ENCODE measurements at regions not wholly inside any gene's neighbourhood (a gene's known extent, or its start where the extent isn't known, plus 50 kb on each side); places are given as distances from the start of the nearest gene placed in this dataset.
"Not testable (repeated sequence)": the region's sequence is repeated elsewhere in the genome, so short reads cannot be mapped to it uniquely, and the experiment has no call there.

DNA sequence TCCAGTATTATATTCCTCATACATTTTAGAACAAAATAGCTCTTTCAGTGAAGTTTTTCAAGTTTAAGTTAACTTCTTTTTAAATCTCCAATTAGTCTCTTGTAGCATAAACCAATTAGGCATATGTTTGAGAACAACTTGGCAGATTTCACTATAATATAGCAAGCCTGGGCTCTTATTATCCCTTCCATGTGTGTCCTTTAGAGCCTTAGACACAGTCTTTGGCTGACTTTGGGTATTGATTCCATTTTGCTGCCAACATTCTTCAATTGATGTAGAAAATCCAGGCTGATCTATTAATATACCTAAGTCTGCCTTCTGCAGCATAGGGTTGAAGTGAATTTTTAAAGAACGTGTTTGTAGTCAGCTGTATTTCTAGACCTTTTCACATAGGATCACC lies 179.1 kb upstream of the RPRM start:
- no CpG with 5 or more reads among the region's 1 CpG for WGBS (ENCODE audit: extremely low coverage, insufficient coverage, insufficient read length)
- no peaks in the 10 kb centered on the region for H3K4me1 ChIP-seq (ENCODE audit: control insufficient read depth in 1 of 2, insufficient read depth in 2 of 2, low read length in 2 of 2)
- no peaks in the 10 kb centered on the region for H3K79me1 ChIP-seq (ENCODE audit: low read length)
- no peak overlapping the region for H3K14ac ChIP-seq (ENCODE audit: low read length)
- H2BK120ac ChIP-seq (ENCODE audit: insufficient read depth, low read length, poor library complexity) = no peak overlapping the region
- no peak overlapping the region for H3K4me2 ChIP-seq (ENCODE audit: low read length)
- H4K91ac ChIP-seq (ENCODE audit: low read depth, low read length) = no peak overlapping the region
- H3K36me3 ChIP-seq (ENCODE audit: control insufficient read depth in 1 of 2, insufficient read depth in 2 of 2, low read length in 2 of 2) = no peaks in the 10 kb centered on the region
- no peaks in the 10 kb centered on the region for H3K79me2 ChIP-seq (ENCODE audit: control insufficient read depth, insufficient read depth, low read length, poor library complexity)
- H3K4me3 ChIP-seq (ENCODE audit: low read depth, low read length) = no peak overlapping the region
- no peak overlapping the region for H2AK5ac ChIP-seq (ENCODE audit: low read length)
- H4K8ac ChIP-seq (ENCODE audit: low read depth, low read length) = no peak overlapping the region
- no peak overlapping the region for H3K18ac ChIP-seq (ENCODE audit: low read length)
- no peak overlapping the region for H2BK12ac ChIP-seq (ENCODE audit: low read length)
- no peaks in the 10 kb centered on the region for H3K9me3 ChIP-seq (ENCODE audit: insufficient read depth, low read depth, low read length)
- H2BK5ac ChIP-seq (ENCODE audit: low read depth, low read length, poor library complexity) = no peak overlapping the region
- no peak overlapping the region for H4K12ac ChIP-seq (ENCODE audit: low read depth, low read length)
- no peak overlapping the region for H3K9ac ChIP-seq (ENCODE audit: low read length)
- no peak for DNase-seq
- H3K23ac ChIP-seq (ENCODE audit: low read length) = no peak overlapping the region
- no peak overlapping the region for H3K27ac ChIP-seq (ENCODE audit: low read depth, low read length)
- H3K27me3 ChIP-seq (ENCODE audit: insufficient read depth, low read length) = no peaks in the 10 kb centered on the region
- no peak overlapping the region for H2AFZ ChIP-seq (ENCODE audit: insufficient read depth, low read length, poor library complexity)
- H3K4ac ChIP-seq (ENCODE audit: low read depth, low read length) = no peak overlapping the region

DNA sequence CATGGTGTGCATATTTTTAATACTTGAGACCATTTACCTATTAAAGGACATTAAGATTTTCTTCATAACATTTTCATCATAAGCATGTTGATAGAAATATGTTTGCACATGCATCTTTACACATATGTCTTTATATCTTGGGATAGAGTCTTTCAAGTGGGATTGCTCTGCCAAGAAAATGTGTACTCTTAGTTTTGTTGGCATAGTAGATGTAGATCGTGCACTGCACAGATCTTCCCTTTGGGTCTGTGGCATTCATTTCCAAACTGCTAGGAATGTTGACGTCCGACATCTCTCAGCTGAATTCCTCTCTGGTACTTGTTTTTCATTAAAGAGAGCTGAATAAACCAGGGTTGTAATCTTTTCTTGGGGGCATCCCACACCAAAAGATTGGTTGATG lies 183.2 kb upstream of the RPRM start:
- no peaks in the 10 kb centered on the region for H3K79me2 ChIP-seq (ENCODE audit: control insufficient read depth, insufficient read depth, low read length, poor library complexity)
- no peak overlapping the region for H2AFZ ChIP-seq (ENCODE audit: insufficient read depth, low read length, poor library complexity)
- H3K18ac ChIP-seq (ENCODE audit: low read length) = no peak overlapping the region
- no peak overlapping the region for H3K9ac ChIP-seq (ENCODE audit: low read length)
- H3K4me1 ChIP-seq (ENCODE audit: control insufficient read depth in 1 of 2, insufficient read depth in 2 of 2, low read length in 2 of 2) = no peaks in the 10 kb centered on the region
- H3K4ac ChIP-seq (ENCODE audit: low read depth, low read length) = no peak overlapping the region
- no peak overlapping the region for H3K4me3 ChIP-seq (ENCODE audit: low read depth, low read length)
- H3K9me3 ChIP-seq (ENCODE audit: insufficient read depth, low read depth, low read length) = peaks cover 2% of the 10 kb centered on the region
- H4K12ac ChIP-seq (ENCODE audit: low read depth, low read length) = no peak overlapping the region
- H3K14ac ChIP-seq (ENCODE audit: low read length) = no peak overlapping the region
- H4K91ac ChIP-seq (ENCODE audit: low read depth, low read length) = no peak overlapping the region
- no peaks in the 10 kb centered on the region for H3K36me3 ChIP-seq (ENCODE audit: control insufficient read depth in 1 of 2, insufficient read depth in 2 of 2, low read length in 2 of 2)
- WGBS (ENCODE audit: extremely low coverage, insufficient coverage, insufficient read length) = no CpG with 5 or more reads among the region's 3 CpGs
- no peak overlapping the region for H4K8ac ChIP-seq (ENCODE audit: low read depth, low read length)
- H3K4me2 ChIP-seq (ENCODE audit: low read length) = no peak overlapping the region
- no peak overlapping the region for H2BK12ac ChIP-seq (ENCODE audit: low read length)
- no peaks in the 10 kb centered on the region for H3K27me3 ChIP-seq (ENCODE audit: insufficient read depth, low read length)
- no peak overlapping the region for H2BK5ac ChIP-seq (ENCODE audit: low read depth, low read length, poor library complexity)
- H3K79me1 ChIP-seq (ENCODE audit: low read length) = no peaks in the 10 kb centered on the region
- no peak overlapping the region for H3K23ac ChIP-seq (ENCODE audit: low read length)
- no peak for DNase-seq
- H2AK5ac ChIP-seq (ENCODE audit: low read length) = no peak overlapping the region
- no peak overlapping the region for H3K27ac ChIP-seq (ENCODE audit: low read depth, low read length)
- H2BK120ac ChIP-seq (ENCODE audit: insufficient read depth, low read length, poor library complexity) = no peak overlapping the region

DNA sequence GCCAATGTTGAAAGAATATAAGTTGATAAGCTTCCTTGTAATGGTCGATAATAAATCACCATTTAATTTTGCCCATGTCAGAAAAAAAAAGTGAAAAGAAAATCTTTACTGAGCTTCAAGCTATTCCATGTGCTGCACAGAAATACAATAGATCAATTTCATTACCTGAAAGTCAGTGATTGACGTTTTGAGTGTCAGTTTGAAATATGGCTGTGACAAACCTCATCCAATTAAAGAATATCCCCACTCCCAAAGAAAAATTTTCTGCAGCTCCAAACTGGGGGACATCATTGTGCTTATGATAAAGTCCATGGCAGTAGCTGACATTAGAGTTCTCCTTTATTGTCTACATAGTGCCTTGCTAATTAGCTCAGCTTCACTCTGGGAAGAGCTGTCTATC lies 184.8 kb upstream of the RPRM start:
- no peak overlapping the region for H2BK5ac ChIP-seq (ENCODE audit: low read depth, low read length, poor library complexity)
- H2BK12ac ChIP-seq (ENCODE audit: low read length) = no peak overlapping the region
- H3K18ac ChIP-seq (ENCODE audit: low read length) = no peak overlapping the region
- no peak overlapping the region for H4K12ac ChIP-seq (ENCODE audit: low read depth, low read length)
- H3K4me1 ChIP-seq (ENCODE audit: control insufficient read depth in 1 of 2, insufficient read depth in 2 of 2, low read length in 2 of 2) = no peaks in the 10 kb centered on the region
- no peak overlapping the region for H4K8ac ChIP-seq (ENCODE audit: low read depth, low read length)
- H3K23ac ChIP-seq (ENCODE audit: low read length) = no peak overlapping the region
- peaks cover 2% of the 10 kb centered on the region for H3K9me3 ChIP-seq (ENCODE audit: insufficient read depth, low read depth, low read length)
- H2AFZ ChIP-seq (ENCODE audit: insufficient read depth, low read length, poor library complexity) = no peak overlapping the region
- H3K4ac ChIP-seq (ENCODE audit: low read depth, low read length) = no peak overlapping the region
- no peak overlapping the region for H3K27ac ChIP-seq (ENCODE audit: low read depth, low read length)
- no peak overlapping the region for H2BK120ac ChIP-seq (ENCODE audit: insufficient read depth, low read length, poor library complexity)
- H4K91ac ChIP-seq (ENCODE audit: low read depth, low read length) = no peak overlapping the region
- DNase-seq = no peak
- H3K27me3 ChIP-seq (ENCODE audit: insufficient read depth, low read length) = no peaks in the 10 kb centered on the region
- no peaks in the 10 kb centered on the region for H3K36me3 ChIP-seq (ENCODE audit: control insufficient read depth in 1 of 2, insufficient read depth in 2 of 2, low read length in 2 of 2)
- H3K9ac ChIP-seq (ENCODE audit: low read length) = no peak overlapping the region
- no peak overlapping the region for H3K4me3 ChIP-seq (ENCODE audit: low read depth, low read length)
- H3K4me2 ChIP-seq (ENCODE audit: low read length) = no peak overlapping the region
- H3K79me1 ChIP-seq (ENCODE audit: low read length) = no peaks in the 10 kb centered on the region
- H2AK5ac ChIP-seq (ENCODE audit: low read length) = no peak overlapping the region
- H3K79me2 ChIP-seq (ENCODE audit: control insufficient read depth, insufficient read depth, low read length, poor library complexity) = no peaks in the 10 kb centered on the region
- no CpG with 5 or more reads among the region's 2 CpGs for WGBS (ENCODE audit: extremely low coverage, insufficient coverage, insufficient read length)
- no peak overlapping the region for H3K14ac ChIP-seq (ENCODE audit: low read length)

DNA sequence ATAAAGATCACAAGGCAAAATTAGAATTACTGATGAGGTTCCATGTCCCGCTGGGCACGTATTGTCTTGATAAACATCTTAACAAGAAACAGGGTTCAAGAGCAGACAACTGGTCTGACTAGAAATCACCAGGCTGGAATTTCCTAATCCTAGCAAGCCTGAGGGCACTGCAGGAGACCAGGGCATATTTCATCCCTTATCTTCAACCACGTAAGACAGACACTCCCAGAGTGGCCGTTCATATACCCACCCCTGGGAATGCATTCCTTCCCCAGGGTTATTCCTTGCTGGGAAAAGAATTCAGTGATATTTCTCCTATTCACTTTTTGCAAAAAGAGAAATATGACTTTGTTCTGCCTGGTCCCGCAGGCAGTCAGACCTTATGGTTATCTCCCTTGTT lies 185.4 kb upstream of the RPRM start:
- H3K9me3 ChIP-seq (ENCODE audit: insufficient read depth, low read depth, low read length); H3K4me2 ChIP-seq (ENCODE audit: low read length); H3K4ac ChIP-seq (ENCODE audit: low read depth, low read length); H4K91ac ChIP-seq (ENCODE audit: low read depth, low read length); H2BK5ac ChIP-seq (ENCODE audit: low read depth, low read length, poor library complexity); H3K79me1 ChIP-seq (ENCODE audit: low read length); H3K79me2 ChIP-seq (ENCODE audit: control insufficient read depth, insufficient read depth, low read length, poor library complexity); H3K14ac ChIP-seq (ENCODE audit: low read length); H3K27ac ChIP-seq (ENCODE audit: low read depth, low read length); H4K8ac ChIP-seq (ENCODE audit: low read depth, low read length); H3K9ac ChIP-seq (ENCODE audit: low read length); H3K4me3 ChIP-seq (ENCODE audit: low read depth, low read length); H3K23ac ChIP-seq (ENCODE audit: low read length); H3K18ac ChIP-seq (ENCODE audit: low read length); H2AFZ ChIP-seq (ENCODE audit: insufficient read depth, low read length, poor library complexity); H3K27me3 ChIP-seq (ENCODE audit: insufficient read depth, low read length); H2AK5ac ChIP-seq (ENCODE audit: low read length); H4K12ac ChIP-seq (ENCODE audit: low read depth, low read length); H3K36me3 ChIP-seq (ENCODE audit: control insufficient read depth in 1 of 2, insufficient read depth in 2 of 2, low read length in 2 of 2); H3K4me1 ChIP-seq (ENCODE audit: control insufficient read depth in 1 of 2, insufficient read depth in 2 of 2, low read length in 2 of 2); H2BK12ac ChIP-seq (ENCODE audit: low read length); H2BK120ac ChIP-seq (ENCODE audit: insufficient read depth, low read length, poor library complexity): not testable (repeated sequence)
- peak in 1 of 2 donors; percentile 15 for DNase-seq
- no CpG with 5 or more reads among the region's 5 CpGs for WGBS (ENCODE audit: extremely low coverage, insufficient coverage, insufficient read length)
